GM12878 (cell line): ENCODE measurements at regions not wholly inside any gene's neighbourhood (a gene's known extent, or its start where the extent isn't known, plus 50 kb on each side); places are given as distances from the start of the nearest gene placed in this dataset.

Experiments
- ATF7 ChIP-seq: fragments of 450-650 bp; IDR thresholded peaks from 2 replicates; pipeline ENCODE4 v1.6.1; 2016; ENCODE audit warnings: low read depth, mild to moderate bottlenecking
- BHLHE40 ChIP-seq, 2 experiments: fragments of 450-650 bp in 1 of 2; IDR thresholded peaks; 2 replicates each; pipeline ENCODE4 v1.6.1; 2011 to 2017; ENCODE audit warnings: low read depth in 2 of 2, borderline replicate concordance in 1 of 2, improper control_type of control experiment in 1 of 2, low read length in 1 of 2, mild to moderate bottlenecking in 1 of 2
- CBFB ChIP-seq: IDR thresholded peaks from 2 replicates; pipeline ENCODE4 v1.6.1; 2016; ENCODE audit warnings: antibody characterized with exemption, low read depth
- CHD2 ChIP-seq: IDR thresholded peaks from 2 replicates; pipeline ENCODE4 v1.6.1; 2011; ENCODE audit warnings: low read depth, low read length, improper control_type of control experiment, borderline replicate concordance
- CREB1 ChIP-seq: IDR thresholded peaks from 2 replicates; pipeline ENCODE4 v1.6.1; 2012; ENCODE audit warnings: low read depth, mild to moderate bottlenecking, inconsistent platforms
- EED ChIP-seq: sonication (generic); IDR thresholded peaks from 2 replicates; pipeline ENCODE4 v1.6.1; 2016; ENCODE audit warnings: antibody characterized with exemption, low read depth
- GATAD2B ChIP-seq: fragments of 450-650 bp; conservative IDR thresholded peaks from 2 replicates; pipeline ENCODE4 v1.6.1; 2017; ENCODE audit warnings: low read depth, mild to moderate bottlenecking, moderate library complexity
- IKZF1 ChIP-seq: fragments of 450-650 bp; conservative IDR thresholded peaks from 2 replicates; pipeline ENCODE4 v1.6.1; 2017; ENCODE audit warnings: antibody characterized with exemption, mild to moderate bottlenecking
- IRF5 ChIP-seq: fragments of 450-650 bp; IDR thresholded peaks from 2 replicates; pipeline ENCODE4 v1.6.1; 2017; ENCODE audit warnings: borderline replicate concordance
- JUNB ChIP-seq: IDR thresholded peaks from 2 replicates; pipeline ENCODE4 v1.6.1; 2016; ENCODE audit warnings: antibody characterized with exemption, mild to moderate bottlenecking
- KLF5 ChIP-seq: fragments of 450-650 bp; IDR thresholded peaks from 2 replicates; pipeline ENCODE4 v1.6.1; 2014; ENCODE audit warnings: mild to moderate bottlenecking; ENCODE audit not compliant: partially characterized antibody
- MEF2A ChIP-seq: IDR thresholded peaks from 2 replicates; pipeline ENCODE4 v1.6.1; 2011; ENCODE audit warnings: low read depth, mild to moderate bottlenecking, low read length, moderate library complexity; ENCODE audit not compliant: insufficient read depth
- MLLT1 ChIP-seq: fragments of 450-650 bp; IDR thresholded peaks from 2 replicates; pipeline ENCODE4 v1.6.1; 2016; ENCODE audit warnings: mild to moderate bottlenecking
- NKRF ChIP-seq: fragments of 450-650 bp; conservative IDR thresholded peaks from 2 replicates; pipeline ENCODE4 v1.6.1; 2017; ENCODE audit warnings: mild to moderate bottlenecking, moderate library complexity
- NR2F1 ChIP-seq: fragments of 450-650 bp; conservative IDR thresholded peaks from 2 replicates; pipeline ENCODE4 v1.6.1; 2017; ENCODE audit warnings: mild to moderate bottlenecking
- POLR2AphosphoS2 ChIP-seq: IDR thresholded peaks from 2 replicates; pipeline ENCODE4 v1.6.1; 2011; ENCODE audit warnings: low read depth, mild to moderate bottlenecking, low read length, improper control_type of control experiment, moderate library complexity
- RAD21 ChIP-seq: IDR thresholded peaks from 2 replicates; pipeline ENCODE4 v1.6.1; 2011; ENCODE audit warnings: mild to moderate bottlenecking, low read depth, low read length, moderate library complexity; ENCODE audit not compliant: insufficient read depth
- RELB ChIP-seq: fragments of 450-650 bp; IDR thresholded peaks from 2 replicates; pipeline ENCODE4 v1.6.1; 2017; ENCODE audit warnings: low read depth, mild to moderate bottlenecking, moderate library complexity
- RUNX3 ChIP-seq: IDR thresholded peaks from 2 replicates; pipeline ENCODE4 v1.6.1; 2012; ENCODE audit warnings: low read length, inconsistent platforms
- SPI1 ChIP-seq: IDR thresholded peaks from 2 replicates; pipeline ENCODE4 v1.6.1; 2011; ENCODE audit warnings: low read depth, mild to moderate bottlenecking, low read length, moderate library complexity, borderline replicate concordance; ENCODE audit not compliant: insufficient read depth
- SUZ12 ChIP-seq: fragments of 200-600 bp; sonication (generic); IDR thresholded peaks from one replicate; pipeline ENCODE4 v1.6.1; 2018; ENCODE audit warnings: antibody characterized with exemption, mild to moderate bottlenecking; ENCODE audit not compliant: unreplicated experiment
- TCF12 ChIP-seq: IDR thresholded peaks from 2 replicates; pipeline ENCODE4 v1.6.1; 2011; ENCODE audit warnings: low read depth, mild to moderate bottlenecking, low read length
- TCF7 ChIP-seq: IDR thresholded peaks from 2 replicates; pipeline ENCODE4 v1.6.1; 2014; ENCODE audit warnings: antibody characterized with exemption, borderline replicate concordance
- WRNIP1 ChIP-seq: IDR thresholded peaks from 2 replicates; pipeline ENCODE4 v1.6.1; 2011; ENCODE audit warnings: low read depth, low read length, improper control_type of control experiment, borderline replicate concordance
- YBX1 ChIP-seq: fragments of 450-650 bp; IDR thresholded peaks from 2 replicates; pipeline ENCODE4 v1.6.1; 2016; ENCODE audit warnings: antibody characterized with exemption
- YY1 ChIP-seq: IDR thresholded peaks from 2 replicates; pipeline ENCODE4 v1.6.1; 2011; ENCODE audit warnings: low read depth, mild to moderate bottlenecking, low read length
- ZNF384 ChIP-seq: IDR thresholded peaks from 2 replicates; pipeline ENCODE4 v1.6.1; 2012; ENCODE audit warnings: low read depth, mild to moderate bottlenecking, low read length, improper control_type of control experiment, borderline replicate concordance

GRCh38 chr3:181932039-181932438, 220.3 kb downstream of the SOX2 start (continued):
- TF ChIP-seq WRNIP1 = no peak
- peak; percentile 81 for TF ChIP-seq RUNX3
- no peak for TF ChIP-seq YBX1
- no peak for TF ChIP-seq TCF12
- TF ChIP-seq GATAD2B = no peak
- TF ChIP-seq TCF7 = 0 out of 2 replicates have a peak, but pooled peaks have one; percentile 48
- 0 out of 2 replicates have a peak, but pooled peaks have one; percentile 7 for TF ChIP-seq CREB1
- peak; percentile 78 for TF ChIP-seq EED
- no peak for TF ChIP-seq NKRF
- peak; percentile 75 for TF ChIP-seq JUNB
- peak; percentile 28 for TF ChIP-seq IKZF1
- TF ChIP-seq CBFB = 0 out of 2 replicates have a peak, but pooled peaks have one; percentile 17
- TF ChIP-seq POLR2AphosphoS2 = no peak
- TF ChIP-seq KLF5 = no peak
- peak; percentile 41; the same call in 1 of the 2 replicates for TF ChIP-seq RELB
- no peak; the same call in 1 of the 2 replicates for TF ChIP-seq NR2F1
- TF ChIP-seq BHLHE40 (IDR thresholded peaks at IDR 0.05; ENCODE audit: borderline replicate concordance in 1 of 2, low read depth in 2 of 2, low read length in 1 of 2) = 0 out of 4 replicates have a peak, but pooled peaks of 1 of the 2 experiments have one; percentile 36
- TF ChIP-seq MEF2A = peak; percentile 87
- no peak for TF ChIP-seq MLLT1
- no peak for TF ChIP-seq CHD2
- no peak for TF ChIP-seq IRF5
- TF ChIP-seq ZNF384 = no peak
- no peak for TF ChIP-seq RAD21
- peak; percentile 59 for TF ChIP-seq SPI1
- TF ChIP-seq SUZ12 = no peak
- no peak for TF ChIP-seq YY1
- 0 out of 2 replicates have a peak, but pooled peaks have one; percentile 23 for TF ChIP-seq ATF7
